HG03095 (cell line): ENCODE measurements at regions not wholly inside any gene's neighbourhood (a gene's known extent, or its start where the extent isn't known, plus 50 kb on each side); places are given as distances from the start of the nearest gene placed in this dataset.

ENCODE experiments used
- ATAC-seq: cut with Tn5 transposase; IDR thresholded peaks from one replicate; pipeline ENCODE4 v1.9.1; 2021; ENCODE audit warnings: moderate library complexity; ENCODE audit not compliant: unreplicated experiment

DNA sequence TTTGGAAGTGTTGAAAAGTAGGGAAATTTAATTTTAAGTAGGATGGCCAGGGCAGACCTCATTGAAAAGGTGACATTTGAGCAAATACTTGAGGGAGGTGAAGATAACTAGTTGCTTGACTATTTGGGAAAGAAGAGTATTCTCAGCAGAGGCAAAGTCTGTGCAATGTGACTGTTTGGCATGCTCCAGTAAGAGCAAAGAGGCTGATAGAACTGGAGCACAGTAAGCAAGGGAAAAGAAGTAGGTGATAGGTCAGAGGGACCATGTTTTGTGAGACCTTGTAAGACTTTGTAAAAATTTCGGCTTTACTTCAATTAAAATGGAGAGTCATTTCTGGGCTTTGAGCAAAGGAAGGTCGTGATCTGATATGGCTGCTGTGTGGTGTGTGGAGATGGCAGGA is 335.8 kb downstream of the ZIC1 start:
- ATAC-seq = no peak

DNA sequence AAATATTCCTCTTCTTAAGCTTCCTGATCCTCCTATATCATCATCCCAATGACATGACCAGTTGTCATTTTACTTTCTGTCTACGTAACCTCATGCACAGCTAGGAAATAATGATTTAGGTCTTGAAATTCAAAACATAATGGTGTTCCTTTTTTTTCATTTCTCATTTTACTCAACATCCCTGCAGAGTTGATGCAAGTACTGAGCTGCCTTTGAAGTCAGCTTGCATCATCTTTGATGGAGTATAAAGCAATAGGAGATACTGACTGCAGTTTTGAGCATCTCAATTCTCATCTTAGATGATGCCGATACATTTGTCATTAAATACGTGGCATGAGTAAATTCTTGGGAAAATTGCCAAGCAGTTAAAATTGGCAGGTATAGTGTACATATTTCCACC is 346.1 kb downstream of the ZIC1 start:
- no peak for ATAC-seq

DNA sequence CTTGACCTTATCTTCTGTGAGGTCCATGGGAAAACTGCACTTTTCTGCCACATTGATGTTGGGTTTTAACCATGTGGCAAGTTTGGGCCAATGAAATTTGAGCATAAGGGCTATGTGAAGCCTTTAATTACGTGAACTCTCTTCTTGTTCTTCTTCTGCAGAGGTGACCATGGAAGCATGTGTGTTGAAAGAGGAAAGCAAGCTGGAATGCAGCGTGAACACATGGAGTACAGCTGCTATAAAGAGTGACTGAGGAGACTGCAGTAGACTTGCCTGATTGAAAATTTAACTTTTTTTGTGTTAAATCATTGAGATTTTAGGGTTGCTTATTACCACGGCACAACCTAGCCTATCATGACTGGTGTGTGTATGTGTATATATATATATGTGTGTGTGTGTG is 347.3 kb downstream of the ZIC1 start:
- no peak for ATAC-seq

DNA sequence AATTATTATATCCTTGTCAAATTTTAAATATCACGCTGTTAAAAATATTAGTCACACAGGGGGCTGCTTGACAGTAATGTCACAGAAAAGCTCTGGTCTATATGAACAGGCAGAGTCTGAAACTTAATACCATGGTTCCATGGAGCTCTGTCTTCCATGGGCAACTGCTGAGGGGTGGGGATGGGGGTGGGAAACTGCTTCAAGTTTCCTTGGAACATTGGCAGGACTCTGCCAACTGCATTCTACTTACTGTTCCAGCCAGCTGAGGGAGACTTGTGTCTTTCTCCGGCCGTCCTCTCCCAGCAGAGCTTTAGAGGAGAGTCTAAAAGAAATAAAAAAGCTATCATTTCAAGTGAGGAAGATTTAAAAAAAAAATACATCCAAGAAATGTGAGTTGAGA is 348.7 kb downstream of the ZIC1 start:
- ATAC-seq = no peak

DNA sequence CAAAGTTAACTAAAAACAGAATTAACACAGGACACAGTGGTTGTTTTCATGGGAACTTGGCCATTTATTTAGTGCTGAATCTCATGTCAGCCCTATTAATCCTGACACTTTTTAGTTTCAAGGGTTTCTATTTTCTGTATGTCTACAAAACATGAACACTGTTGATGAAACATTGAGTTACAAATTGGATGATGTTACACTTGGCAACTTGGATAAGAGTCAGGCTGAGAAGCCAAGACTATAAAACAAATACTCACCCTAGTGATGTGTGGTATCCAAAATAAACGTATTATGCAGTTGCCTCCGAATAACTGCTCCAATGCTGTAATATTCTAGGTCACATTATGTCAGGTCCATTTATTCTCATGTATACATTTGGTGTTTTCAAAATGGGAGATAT is 349.6 kb downstream of the ZIC1 start:
- ATAC-seq = no peak

DNA sequence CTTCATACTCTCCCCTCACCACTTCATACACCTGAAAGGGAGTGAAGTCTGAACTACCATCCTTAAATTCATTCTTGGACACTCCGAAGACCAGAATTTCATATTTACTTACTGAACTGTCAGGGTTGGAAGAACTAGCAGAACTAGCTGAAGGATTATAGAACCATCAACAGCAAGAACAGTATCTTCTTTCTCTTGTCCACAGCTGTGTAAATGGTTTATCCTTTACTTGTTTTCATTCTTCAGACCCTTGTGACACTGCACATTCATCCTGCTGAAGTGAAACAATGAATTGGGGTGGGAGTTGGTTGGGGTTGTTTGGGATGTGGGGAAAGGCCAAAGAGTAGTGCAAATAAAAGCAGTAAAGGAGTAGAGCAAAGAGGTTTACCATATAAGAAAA is 350.9 kb downstream of the ZIC1 start:
- ATAC-seq = no peak

DNA sequence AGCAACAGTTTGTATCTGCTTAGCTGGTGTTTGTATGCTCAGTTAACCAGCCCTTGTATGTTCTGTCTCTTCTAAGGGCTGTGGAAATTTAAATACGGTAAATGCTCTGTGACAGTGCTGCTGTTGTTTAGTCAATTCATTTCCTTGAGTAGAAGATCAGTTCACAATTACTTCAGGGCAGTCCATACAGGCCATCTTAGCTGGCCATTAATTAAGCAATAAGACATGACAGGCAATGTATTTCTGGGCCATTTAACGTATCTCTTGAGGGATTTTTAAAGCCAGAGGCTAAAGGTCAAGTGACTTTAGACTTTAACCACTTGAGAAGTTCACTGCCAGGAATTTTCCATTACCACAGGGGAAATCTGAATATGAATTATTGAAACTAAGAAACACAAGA is 351.8 kb downstream of the ZIC1 start:
- ATAC-seq = no peak

DNA sequence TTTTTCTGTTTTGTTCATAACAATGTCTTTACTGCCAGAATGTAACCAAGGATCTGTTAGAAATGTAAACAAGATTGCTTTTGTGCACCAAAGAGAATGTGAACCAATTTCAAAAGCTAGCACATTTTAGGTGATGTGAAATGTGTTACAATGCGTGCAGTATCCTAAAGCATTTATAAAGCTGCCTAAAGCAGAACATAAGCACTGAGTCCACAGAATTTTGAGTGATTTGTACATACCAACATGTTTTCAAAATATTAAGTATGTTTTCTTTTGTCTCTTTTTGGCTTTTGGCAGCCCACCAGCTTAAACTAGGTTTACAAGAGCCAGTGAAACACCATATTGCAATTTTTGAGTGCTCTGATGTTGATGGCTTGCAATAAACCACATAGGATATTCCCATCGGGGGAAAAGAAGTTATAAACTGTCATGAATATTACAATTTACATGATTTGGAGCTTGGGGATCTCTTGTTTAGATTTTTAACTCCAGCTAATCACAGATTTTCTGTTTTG is 364.0 kb downstream of the ZIC1 start:
- ATAC-seq = no peak

DNA sequence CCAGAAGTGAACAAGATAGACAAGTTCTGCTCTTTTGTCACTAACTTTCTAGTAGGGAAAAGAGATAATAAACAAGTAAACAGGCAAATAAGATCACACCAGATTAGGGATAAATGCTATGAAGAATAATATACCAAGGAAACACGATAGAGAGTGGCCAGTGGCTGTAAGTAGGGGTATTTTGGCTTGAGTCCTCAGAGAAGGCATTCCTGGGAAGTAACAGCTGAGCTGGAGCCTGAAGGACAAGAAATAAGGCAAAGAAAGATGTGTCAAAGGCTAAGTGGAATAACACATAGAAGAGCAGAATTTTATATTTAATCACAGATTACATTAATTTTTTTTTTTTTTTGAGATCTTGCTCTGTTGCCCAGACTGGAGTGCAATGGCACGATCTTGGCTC is 366.2 kb downstream of the ZIC1 start:
- no peak for ATAC-seq

DNA sequence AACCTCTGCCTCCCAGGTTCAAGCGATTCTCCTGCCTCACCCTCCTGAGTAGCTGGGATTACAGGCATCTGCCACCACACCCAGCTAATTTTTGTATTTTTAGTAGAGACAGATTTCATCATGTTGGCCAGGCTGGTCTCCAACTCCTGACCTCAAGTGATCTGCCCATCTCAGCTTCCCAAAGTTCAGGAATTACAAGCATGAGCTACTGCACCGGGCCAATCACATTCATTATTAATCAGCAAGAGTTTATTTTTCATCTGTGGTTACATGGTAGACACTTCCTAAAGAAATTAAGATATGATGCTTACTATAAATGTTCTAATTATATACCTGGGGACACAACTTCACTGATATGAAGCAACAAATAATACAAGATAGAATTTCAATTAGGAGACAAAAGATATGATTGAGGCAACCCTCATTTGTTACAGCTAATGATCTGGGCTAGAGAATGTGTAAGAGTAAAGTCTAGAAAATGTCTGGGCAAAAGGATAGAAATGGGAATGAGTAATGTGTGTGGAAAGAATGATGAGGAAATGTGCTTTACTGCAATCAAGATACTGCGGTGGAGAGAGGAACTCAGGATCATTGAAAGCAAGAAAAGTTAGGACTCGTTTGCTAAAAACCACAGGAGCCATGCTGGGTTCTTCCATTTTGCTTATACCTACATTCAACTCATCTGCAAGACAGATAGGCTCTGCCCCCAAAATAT is 366.8 kb downstream of the ZIC1 start:
- no peak for ATAC-seq

DNA sequence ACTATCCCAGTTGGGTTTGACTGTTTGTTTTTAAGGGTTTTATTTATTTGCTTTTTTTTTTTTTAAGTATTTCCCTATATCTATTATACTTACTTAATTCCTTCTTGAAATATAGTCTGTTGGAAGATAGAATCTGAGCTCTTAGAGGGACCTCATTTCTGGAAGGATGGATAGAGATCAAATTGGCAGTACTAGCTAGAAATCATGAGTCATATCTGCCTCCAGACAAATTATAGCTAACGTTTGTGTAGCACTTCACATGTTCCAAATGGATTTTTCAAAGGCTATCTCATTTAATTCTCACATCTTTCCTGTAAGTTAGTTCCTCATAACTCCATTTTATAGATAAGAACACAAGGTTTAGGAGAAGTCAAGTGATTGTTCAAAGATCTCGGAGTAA is 384.7 kb downstream of the ZIC1 start:
- no peak for ATAC-seq

DNA sequence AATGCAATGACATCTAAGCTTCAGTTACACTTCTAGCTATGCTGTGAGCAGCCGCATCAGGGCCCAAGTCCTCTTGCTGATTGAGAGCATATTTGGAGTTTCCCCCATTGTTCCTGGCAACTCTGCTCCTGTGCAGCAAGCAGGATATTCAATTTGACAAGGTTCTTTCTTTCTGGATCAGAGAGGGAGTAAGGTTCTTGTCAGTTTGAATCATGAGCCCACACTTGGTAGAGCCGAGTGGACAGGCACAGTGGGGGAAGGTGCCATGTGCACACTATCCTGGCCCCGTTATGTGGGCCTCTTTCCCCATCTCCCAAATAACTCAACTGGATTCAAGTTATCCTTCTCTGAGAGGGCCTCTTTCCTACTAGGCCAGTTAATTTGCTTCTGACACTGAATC is 385.4 kb downstream of the ZIC1 start:
- ATAC-seq = no peak

DNA sequence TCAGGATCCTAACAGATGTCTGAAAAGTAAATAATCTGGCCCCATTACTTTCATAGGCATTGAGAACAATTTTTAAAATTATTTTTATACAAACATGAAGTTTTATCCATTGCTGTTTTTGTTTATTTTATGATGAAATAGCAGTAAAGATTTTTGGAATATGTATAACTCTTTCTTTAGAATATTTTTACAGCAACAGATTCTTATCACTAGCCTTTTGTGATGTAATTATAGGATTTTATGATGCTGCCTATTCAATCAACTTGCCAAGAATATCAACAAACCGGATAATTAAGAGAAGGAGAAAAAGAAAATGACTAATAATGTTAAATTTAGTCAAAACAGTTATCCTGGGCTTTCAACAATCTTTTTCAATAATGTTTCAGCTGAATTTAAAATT is 386.3 kb downstream of the ZIC1 start:
- no peak for ATAC-seq

DNA sequence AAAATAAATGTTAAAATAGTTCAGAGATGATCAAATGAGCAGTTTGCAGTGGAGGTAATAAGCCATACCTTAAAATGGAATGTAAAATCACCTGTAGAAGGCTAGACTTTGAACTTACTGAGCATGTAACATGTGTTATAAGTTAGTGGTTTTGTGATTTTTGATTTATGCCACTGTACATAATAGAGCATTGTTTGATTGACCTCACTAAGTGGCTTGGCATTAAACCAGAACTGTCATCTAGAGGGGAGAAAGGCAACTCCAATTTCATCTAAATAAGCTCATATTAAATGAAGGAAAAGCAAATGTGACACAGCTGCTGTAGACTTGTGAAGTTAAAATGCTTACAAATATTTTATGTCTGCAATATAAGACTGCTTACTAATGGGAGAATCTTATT is 387.9 kb downstream of the ZIC1 start:
- no peak for ATAC-seq

DNA sequence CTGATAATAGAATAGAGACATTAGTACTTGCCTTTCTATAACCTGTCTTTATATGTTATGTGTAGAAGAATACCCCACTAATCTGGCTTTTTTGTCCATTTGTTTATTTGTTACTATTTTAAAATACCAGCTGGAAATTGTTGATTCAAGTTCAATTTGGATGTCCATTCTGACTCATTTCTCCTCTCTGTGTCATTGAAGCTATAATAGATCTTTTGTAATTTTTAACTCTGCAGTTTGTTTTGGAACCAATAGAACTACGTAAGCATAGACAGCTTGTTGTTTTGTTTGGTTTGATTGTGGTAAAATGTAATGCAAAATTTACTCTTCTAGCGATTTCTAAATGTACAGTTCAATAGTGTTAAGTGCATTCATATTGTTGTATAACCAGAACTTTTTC is 390.4 kb downstream of the ZIC1 start:
- no peak for ATAC-seq

DNA sequence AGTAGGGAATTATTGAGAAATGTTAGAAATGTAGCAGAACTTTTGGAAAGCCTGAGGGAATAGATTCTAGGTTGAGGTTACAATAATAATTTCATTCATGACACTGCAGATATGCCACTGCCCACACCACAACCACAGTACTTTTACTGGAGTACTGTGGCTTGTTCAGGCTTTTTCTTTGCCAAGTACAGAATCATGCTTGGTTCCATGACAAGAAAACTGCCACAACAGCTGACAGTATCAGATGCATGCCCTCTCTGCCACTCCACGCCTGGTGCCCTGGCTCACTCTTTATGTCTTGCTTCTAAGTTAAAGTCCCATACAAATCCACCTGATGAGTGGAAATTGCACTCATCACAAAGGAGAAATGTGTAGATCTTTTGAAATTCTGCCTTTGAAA is 398.6 kb downstream of the ZIC1 start:
- no peak for ATAC-seq

DNA sequence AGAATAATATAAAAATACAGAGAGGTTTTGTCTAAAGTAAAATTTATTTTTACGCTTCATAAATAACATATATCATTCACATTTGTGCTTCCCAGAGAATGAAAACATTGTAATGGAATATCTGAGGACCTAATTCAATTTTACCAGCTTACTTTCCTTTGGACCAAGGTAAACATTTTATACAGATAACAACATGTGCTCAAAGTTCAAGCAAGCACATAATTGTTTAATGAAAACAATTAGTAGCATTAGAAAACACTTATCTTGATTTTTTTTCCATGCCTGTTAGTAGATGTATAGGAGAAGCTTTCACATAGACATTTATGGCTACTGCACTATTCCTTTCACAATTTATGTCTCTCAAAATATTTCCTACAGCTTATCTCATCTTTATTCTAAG is 400.0 kb downstream of the ZIC1 start:
- ATAC-seq = no peak

DNA sequence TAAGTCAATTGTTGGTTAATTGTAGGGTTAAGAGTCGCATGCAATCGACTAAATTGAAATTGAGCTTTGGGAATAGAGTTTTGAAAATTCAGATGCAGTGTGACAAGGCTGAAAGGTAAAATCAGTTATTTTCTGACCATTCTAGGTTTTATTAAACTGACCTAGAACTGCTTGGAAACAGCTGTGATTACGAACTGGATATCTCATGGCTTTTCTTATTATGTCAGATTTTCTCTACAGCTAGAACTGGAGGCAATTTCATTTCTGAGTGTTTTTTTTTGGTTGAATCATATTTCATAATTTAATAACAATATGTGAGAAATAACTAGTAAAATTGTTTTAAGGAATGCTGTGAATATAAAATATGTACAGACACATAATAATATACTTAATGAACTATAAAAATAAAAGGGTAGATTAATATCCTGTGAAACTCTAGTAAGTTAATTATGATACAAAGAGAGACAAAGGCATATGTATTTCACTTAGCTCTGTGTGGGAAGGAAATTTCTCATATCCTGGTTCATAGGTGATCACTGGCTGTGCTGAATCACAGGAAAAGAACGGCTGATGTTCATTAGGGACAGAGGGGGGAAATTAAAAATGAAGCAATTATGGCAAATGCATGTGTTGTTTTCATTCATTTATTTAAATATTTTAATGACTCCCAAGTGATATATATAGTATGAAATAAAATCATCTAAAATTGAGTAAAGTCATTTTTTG is 403.2 kb downstream of the ZIC1 start:
- no peak for ATAC-seq

DNA sequence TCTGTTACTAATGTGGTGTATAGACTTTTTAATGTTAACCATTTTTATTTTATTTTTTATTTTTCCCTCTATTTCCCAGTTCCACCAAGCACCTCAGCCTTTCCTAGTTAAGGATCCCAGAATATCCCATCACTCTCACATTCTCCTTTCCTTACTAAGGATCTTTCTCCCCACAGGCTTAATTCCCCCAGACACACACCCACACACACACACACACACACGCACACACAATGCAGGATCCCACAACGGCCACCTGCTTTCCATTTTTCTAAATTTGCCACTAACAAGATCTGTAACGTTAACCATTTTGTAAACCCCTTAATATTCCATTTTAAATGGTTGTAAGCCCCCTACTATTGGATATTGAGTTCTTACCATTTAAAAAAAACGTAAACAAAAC is 404.1 kb downstream of the ZIC1 start:
- no peak for ATAC-seq

DNA sequence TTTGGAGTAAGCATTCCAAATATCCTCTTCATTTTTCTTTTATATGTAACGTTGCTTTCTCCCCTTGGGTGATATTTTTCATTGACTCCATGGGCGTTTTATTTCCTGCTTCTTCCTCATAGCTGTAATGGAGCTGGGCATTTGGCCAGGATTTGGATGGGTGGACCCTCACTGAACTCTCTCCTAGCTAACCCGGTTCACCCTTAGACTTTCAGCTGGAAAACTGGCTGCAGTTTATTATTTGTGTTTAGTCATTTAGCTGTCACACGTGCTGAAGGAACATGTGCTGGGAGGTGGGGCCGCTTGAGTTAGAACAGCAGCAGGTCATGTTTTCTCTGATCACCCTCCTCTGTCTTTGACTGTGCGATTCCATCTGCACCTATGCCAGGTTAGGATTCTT is 407.6 kb downstream of the ZIC1 start:
- no peak for ATAC-seq

DNA sequence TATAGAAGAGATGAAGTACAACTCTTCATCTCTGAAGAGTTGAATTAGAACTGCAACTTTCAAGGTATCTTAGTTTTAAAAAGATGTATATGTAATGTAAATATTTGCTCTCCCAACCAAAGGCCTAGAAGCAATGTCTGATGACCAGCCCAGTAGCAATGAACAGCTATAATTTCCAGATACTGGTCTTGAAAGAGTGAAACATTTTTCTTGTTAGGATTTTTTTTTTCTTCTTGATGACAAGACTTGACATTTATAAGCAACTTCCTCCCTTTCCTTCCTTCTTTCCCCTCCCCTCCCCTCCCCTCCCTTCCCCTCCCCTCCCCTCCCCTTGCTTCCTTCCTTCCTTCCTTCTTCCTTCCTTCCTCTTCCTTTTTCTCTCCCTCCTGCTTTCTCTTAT is 423.4 kb downstream of the ZIC1 start:
- ATAC-seq = no peak

DNA sequence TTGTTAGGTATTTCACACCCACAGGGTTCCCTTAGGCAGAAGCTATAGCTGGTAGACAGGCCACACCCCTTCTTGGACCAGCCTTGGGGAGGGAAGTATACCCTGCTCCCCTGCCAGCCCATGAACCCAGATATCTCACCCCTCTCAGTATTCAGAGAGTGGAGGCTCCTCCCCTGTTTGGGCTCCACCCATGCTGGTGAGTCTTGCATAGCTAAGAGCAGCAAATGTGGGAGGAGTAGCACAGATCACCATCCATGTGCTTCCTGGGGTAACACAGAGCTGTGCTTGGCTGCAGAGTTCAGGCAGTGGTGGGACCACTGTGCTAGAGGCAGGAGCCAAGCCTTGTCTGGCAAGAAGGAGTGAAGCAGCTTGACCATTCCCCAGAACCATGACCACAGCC is 427.2 kb downstream of the ZIC1 start:
- ATAC-seq = no peak

DNA sequence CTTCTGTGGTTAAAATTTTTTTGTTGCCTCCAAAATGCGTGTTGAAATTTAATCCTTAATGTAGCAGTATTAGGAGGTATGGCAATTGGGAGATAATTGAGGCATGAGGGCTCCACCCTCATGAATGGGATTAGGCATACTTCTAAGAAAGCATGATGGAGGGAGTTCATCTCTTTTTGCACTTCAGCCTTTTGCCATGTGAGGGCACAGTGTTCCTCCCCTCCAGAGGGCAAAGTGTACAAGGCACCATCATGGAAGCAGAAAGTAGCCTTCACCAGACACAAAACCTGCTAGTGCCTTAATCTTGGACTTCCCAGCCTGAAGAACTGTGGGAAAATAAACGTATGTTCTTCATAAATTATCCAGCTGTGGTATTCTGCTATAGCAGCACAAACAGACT is 429.5 kb downstream of the ZIC1 start:
- no peak for ATAC-seq
